ENCODE measurements at regions not wholly inside any gene's neighbourhood (a gene's known extent, or its start where the extent isn't known, plus 50 kb on each side); places are given as distances from the start of the nearest gene placed in this dataset.
A peak's percentile ranks its signal among the peaks of the same experiment; 100 is the strongest.

DNA sequence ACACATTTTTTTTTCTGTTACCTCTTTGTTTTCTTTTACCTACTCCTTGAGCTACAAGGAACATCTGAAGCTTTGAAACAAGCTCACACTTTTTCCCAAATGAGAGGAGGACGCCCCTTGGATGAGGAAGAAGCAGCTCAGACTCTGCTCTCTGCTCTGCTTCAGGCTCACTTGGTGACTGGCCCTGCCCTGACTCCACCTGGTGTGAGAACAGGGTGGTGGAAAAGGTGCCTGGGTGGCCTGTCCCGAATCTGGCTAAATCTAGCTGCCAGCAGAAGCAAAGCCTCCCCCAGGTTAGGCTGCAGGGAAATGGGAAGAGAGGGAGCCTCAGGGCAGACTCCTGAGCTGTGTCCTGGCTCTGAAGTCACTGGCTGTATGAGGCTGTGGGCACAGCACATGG, 68.0 kb upstream of the CEACAM8 start:
- no peak overlapping the region for H3K27ac Mint-ChIP-seq

DNA sequence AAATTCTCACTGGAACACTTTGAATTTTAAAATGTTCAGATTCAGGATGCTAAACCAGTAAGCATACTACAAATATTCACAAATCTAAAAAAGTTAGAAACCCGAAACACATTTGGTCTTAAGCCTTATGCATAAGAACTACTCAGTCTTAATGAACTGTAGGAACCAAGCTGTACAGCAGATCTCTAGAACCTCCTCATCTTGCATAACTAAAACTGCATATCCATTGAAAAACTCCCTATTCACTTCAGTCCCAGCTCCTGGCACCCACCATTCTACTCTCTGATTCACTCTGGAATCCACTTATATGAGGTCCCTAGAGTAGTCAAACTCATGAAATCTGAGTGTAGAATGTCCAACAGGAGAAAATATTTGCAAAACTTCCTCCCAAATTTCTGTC, 65.6 kb upstream of the CEACAM8 start:
- Mint-ChIP-seq H3K27ac (no peak overlapping the region), H3K27me3 (peaks cover 2% of the 10 kb centered on the region), H3K9me3 (peaks cover 2 to 25% (median 5%) of the 10 kb centered on the region in 3 donors), H3K4me3 (no peak overlapping the region), H3K36me3 (no peaks in the 10 kb centered on the region), H3K4me1 (no peaks in the 10 kb centered on the region)

More for the DNA sequence above, 68.0 kb upstream of the CEACAM8 start:
- Mint-ChIP-seq H3K36me3 (no peaks in the 10 kb centered on the region), H3K9me3 (peaks cover 2 to 25% (median 5%) of the 10 kb centered on the region in 3 donors), H3K27me3 (peaks cover 6% of the 10 kb centered on the region), H3K4me1 (no peaks in the 10 kb centered on the region), H3K4me3 (no peak overlapping the region)

DNA sequence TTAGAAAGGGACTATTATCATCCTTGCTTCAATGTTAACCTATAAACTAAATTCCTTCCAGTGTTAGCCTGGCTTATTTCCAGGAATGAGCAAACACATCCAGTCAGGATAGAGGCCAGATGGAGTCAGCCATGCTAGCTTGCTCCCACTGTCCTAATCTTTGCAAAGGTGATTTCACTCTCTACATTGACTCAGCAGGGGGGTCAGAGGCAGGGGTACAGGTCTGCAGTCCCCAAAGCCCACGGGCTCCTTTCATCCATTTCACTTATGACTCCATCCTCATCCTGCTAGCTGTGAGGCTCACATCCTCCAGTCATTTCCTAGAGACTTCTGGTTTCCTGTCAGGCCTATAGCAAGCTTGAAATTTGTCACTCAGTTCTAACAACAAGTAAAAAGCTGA, 63.4 kb upstream of the CEACAM8 start:
- H3K27ac Mint-ChIP-seq, result no peak overlapping the region
- no peaks in the 10 kb centered on the region for H3K36me3 Mint-ChIP-seq
- H3K9me3 Mint-ChIP-seq, result peaks cover 2 to 25% (median 5%) of the 10 kb centered on the region in 3 donors
- no peaks in the 10 kb centered on the region for H3K4me1 Mint-ChIP-seq
- peaks cover 3% of the 10 kb centered on the region for H3K27me3 Mint-ChIP-seq
- H3K4me3 Mint-ChIP-seq, result no peak overlapping the region

DNA sequence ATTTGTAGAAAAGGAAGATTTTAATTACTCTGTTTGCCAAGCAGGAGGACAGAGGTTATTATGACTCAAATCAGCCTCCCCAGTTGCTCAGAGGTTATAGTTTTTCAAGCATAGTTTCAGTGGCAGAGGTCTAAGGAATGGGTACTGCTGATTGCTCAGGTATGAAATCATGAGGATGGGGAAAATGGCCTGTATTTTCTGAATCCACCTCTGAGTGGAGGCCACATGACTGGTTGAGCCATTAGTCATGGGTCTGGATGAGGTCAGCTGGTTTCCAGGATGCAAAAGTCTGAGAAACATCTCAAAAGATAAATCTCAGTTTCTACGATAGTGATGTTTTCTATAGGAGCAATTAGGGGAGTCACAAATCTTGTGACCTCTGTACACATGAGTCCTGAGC, 62.8 kb upstream of the CEACAM8 start:
- Mint-ChIP-seq H3K36me3 (peaks cover 1% of the 10 kb centered on the region), H3K4me3 (no peak overlapping the region), H3K27me3 (peaks cover 5% of the 10 kb centered on the region), H3K27ac (no peak overlapping the region), H3K9me3 (peaks cover 2 to 25% (median 5%) of the 10 kb centered on the region in 3 donors), H3K4me1 (no peaks in the 10 kb centered on the region)

DNA sequence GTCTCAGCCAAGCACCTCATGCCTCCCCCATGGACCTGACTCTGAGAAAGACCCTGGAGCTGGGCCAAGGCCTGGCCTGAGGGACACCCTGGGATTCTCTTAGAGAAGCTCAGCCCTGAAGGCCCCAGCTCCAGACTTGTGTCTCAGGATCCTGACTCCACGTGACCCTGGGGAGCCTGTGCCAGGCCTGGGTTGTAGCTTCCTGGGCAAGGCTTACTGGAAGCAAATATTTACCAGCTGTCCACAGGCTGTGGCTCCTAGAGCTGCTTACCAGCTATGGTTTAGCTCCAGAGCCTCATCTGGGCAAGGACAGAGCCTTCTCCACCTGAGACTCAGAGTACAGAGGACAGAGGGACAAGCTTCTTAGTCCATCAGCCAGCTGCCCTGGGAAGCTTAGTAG, 61.0 kb upstream of the CEACAM8 start:
- H3K27ac Mint-ChIP-seq, result no peak overlapping the region
- peaks cover 2% of the 10 kb centered on the region for H3K36me3 Mint-ChIP-seq
- no peak overlapping the region for H3K4me3 Mint-ChIP-seq
- H3K4me1 Mint-ChIP-seq, result no peaks in the 10 kb centered on the region
- H3K27me3 Mint-ChIP-seq, result peaks cover 6% of the 10 kb centered on the region
- peaks cover 2 to 23% (median 5%) of the 10 kb centered on the region in 3 donors for H3K9me3 Mint-ChIP-seq

DNA sequence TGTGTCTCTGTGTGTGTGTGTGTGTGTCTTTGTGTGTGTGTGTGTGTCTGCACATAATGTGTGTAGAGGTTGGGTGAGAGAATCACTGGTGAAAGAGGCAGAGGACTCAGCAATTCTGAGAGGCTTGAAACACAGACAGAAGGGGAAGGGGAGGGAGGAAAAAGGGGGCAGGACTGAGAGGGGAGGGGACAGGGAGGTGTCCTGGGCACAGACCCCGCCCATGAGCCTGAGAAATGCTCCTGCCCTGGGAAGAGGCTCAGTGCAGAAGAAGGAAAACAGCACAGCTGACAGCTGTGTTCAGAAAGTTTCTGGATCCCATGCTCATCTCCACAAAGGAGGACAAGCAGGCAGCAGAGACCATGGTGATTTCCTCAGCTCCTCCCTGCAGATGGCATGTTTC, 59.1 kb upstream of the CEACAM8 start:
- H3K4me3 Mint-ChIP-seq, result no peak overlapping the region
- H3K27ac Mint-ChIP-seq, result no peak overlapping the region
- peaks cover 7% of the 10 kb centered on the region for H3K27me3 Mint-ChIP-seq
- H3K36me3 Mint-ChIP-seq, result peaks cover 2% of the 10 kb centered on the region
- H3K4me1 Mint-ChIP-seq, result no peaks in the 10 kb centered on the region
- H3K9me3 Mint-ChIP-seq, result peaks cover under 1 to 5% (median under 1%) of the 10 kb centered on the region in 3 donors

DNA sequence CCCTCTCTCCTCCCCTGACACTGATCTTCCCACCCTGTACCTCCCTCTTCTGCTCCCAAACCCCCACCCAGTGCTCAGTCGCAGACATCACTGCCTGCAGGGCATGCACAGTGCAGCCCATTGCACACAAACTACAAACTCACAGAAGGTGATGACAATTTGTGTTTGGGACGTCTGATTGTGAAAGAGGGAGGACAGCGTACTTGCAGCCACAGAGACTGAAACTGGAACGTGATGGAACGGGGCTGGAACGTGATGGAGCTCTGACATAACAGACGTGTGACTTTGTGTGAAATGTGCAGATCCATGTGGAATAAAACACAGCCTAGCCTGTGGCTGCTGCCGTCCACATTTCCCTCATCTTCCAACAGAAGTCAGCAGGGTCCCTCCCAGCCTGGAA, 57.3 kb upstream of the CEACAM8 start:
- H3K9me3 Mint-ChIP-seq, result peaks cover 0 to 2% (median 0%) of the 10 kb centered on the region in 3 donors
- peak overlapping the region in 1 of 4 donors; percentile 77 for H3K4me3 Mint-ChIP-seq
- H3K27me3 Mint-ChIP-seq, result peaks cover 7% of the 10 kb centered on the region
- H3K36me3 Mint-ChIP-seq, result peaks cover 2% of the 10 kb centered on the region
- no peak overlapping the region for H3K27ac Mint-ChIP-seq
- no peaks in the 10 kb centered on the region for H3K4me1 Mint-ChIP-seq

Measured in IgD-negative memory B cell (primary cell).